ENCODE measurements at regions not wholly inside any gene's neighbourhood (a gene's known extent, or its start where the extent isn't known, plus 50 kb on each side); places are given as distances from the start of the nearest gene placed in this dataset.
"Not testable (repeated sequence)": the region's sequence is repeated elsewhere in the genome, so short reads cannot be mapped to it uniquely, and the experiment has no call there.

GRCh38 chr9:21624675-21625644 lies 142.8 kb upstream of the IFNE start:
- no peak overlapping the region for H3K4me3 Mint-ChIP-seq
- no peaks in the 10 kb centered on the region for H3K9me3 Mint-ChIP-seq
- no peak overlapping the region for H3K27ac Mint-ChIP-seq
- ChIA-PET POLR2A (no interaction called here), CTCF (no interaction called here)
- peaks cover 2% of the 10 kb centered on the region for H3K27me3 Mint-ChIP-seq
- DNase-seq = no peak
- H3K4me1 Mint-ChIP-seq = no peaks in the 10 kb centered on the region
- H3K36me3 Mint-ChIP-seq (ENCODE audit: low read depth) = no peaks in the 10 kb centered on the region

GRCh38 chr9:21626493-21626892 lies 144.4 kb upstream of the IFNE start:
- H3K36me3 Mint-ChIP-seq (ENCODE audit: low read depth) = no peaks in the 10 kb centered on the region
- no peaks in the 10 kb centered on the region for H3K9me3 Mint-ChIP-seq
- DNase-seq = no peak
- no peaks in the 10 kb centered on the region for H3K4me1 Mint-ChIP-seq
- POLR2A ChIA-PET = no interaction called here
- H3K27ac Mint-ChIP-seq = no peak overlapping the region
- peaks cover 2% of the 10 kb centered on the region for H3K27me3 Mint-ChIP-seq
- no peak overlapping the region for H3K4me3 Mint-ChIP-seq
- CTCF ChIA-PET = no interaction called here

GRCh38 chr9:21628954-21629353 lies 146.8 kb upstream of the IFNE start:
- H3K27ac Mint-ChIP-seq; H3K9me3 Mint-ChIP-seq; DNase-seq; H3K4me3 Mint-ChIP-seq; H3K36me3 Mint-ChIP-seq (ENCODE audit: low read depth); POLR2A ChIA-PET; CTCF ChIA-PET; H3K4me1 Mint-ChIP-seq; H3K27me3 Mint-ChIP-seq: not testable (repeated sequence)

DNA sequence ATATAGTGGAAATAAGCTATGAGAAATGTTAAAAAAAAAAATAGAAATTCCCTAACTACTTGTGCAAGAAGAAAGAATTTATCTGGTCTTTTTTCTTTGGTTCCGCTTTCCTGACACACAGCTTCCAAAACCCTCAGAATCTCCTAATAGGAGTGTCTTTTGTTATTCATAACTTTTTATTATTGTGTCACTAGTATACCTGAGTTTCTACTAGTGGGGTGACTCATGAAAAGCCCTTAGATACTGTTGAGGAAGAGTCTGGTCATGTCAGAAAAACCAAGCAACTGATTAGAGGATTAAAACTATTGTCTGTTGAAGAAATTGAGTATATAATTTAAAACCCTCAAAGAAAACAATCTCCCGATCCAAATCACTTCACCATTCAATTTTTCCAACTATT lies 152.8 kb upstream of the IFNE start:
- no peak overlapping the region for H3K27ac Mint-ChIP-seq
- no peaks in the 10 kb centered on the region for H3K4me1 Mint-ChIP-seq
- CTCF ChIA-PET = no interaction called here

DNA sequence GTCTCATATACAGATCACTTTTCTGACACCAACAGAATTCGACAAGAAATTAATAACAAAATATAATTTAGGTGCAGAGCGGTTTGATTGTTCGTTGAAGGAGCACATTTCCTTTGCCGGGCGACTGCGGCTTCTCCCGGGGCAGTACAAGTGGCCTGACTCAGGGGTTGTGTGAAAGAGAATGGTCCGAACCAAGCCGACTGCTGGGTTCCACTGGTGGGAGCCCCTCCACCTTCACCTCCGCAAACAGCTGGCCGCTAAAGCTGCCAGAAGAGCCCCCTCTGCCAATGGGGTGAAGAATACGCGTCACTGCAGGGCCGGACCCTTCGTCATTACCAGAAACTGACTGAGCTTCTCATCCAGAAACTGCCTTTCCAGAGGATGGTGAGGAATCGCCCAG lies 156.0 kb upstream of the IFNE start:
- no peak overlapping the region for H3K4me3 Mint-ChIP-seq
- DNase-seq = no peak
- CTCF ChIA-PET = no interaction called here
- no peak overlapping the region for H3K27ac Mint-ChIP-seq
- POLR2A ChIA-PET = no interaction called here
- peaks cover 5% of the 10 kb centered on the region for H3K27me3 Mint-ChIP-seq
- H3K36me3 Mint-ChIP-seq (ENCODE audit: low read depth) = no peaks in the 10 kb centered on the region
- no peaks in the 10 kb centered on the region for H3K9me3 Mint-ChIP-seq
- H3K4me1 Mint-ChIP-seq = no peaks in the 10 kb centered on the region

More for the DNA sequence above, 152.8 kb upstream of the IFNE start:
- no peaks in the 10 kb centered on the region for H3K27me3 Mint-ChIP-seq
- H3K36me3 Mint-ChIP-seq (ENCODE audit: low read depth) = no peaks in the 10 kb centered on the region
- no peak overlapping the region for H3K4me3 Mint-ChIP-seq
- POLR2A ChIA-PET = no interaction called here
- no peaks in the 10 kb centered on the region for H3K9me3 Mint-ChIP-seq
- no peak for DNase-seq

DNA sequence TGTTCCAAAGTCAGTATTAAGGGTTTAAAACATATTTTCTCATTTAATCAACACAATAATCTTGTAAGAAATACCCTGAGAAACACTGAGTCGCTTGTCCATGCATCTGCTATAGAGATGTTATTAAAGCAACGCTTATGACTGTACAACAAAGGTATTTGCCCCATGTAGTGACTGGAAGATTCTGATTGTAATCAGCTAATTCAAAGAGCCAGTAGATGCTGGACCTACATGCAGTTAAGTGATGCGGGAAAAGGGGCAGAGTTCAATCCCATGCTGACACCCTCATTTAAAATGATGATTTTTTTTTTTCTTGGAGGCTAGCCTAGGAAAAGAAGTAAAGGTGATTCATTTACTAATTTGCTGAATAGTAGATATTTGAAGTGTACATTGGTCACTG lies 149.3 kb upstream of the MTAP start:
- CTCF ChIA-PET = no interaction called here

GRCh38 chr9:21653589-21653988 lies 148.8 kb upstream of the MTAP start:
- POLR2A ChIA-PET = no interaction called here
- no peak overlapping the region for H3K4me3 Mint-ChIP-seq
- H3K9me3 Mint-ChIP-seq = peaks cover 6% of the 10 kb centered on the region

More for the DNA sequence above, 149.3 kb upstream of the MTAP start:
- Mint-ChIP-seq H3K9me3 (peaks cover 6% of the 10 kb centered on the region), H3K4me1 (no peaks in the 10 kb centered on the region), H3K27me3 (peaks cover 10% of the 10 kb centered on the region), H3K4me3 (no peak overlapping the region), H3K36me3 (ENCODE audit: low read depth) (no peaks in the 10 kb centered on the region), H3K27ac (no peak overlapping the region)
- DNase-seq = no peak
- POLR2A ChIA-PET = no interaction called here

GRCh38 chr9:21656776-21657674 lies 145.4 kb upstream of the MTAP start:
- Mint-ChIP-seq H3K9me3 (no peaks in the 10 kb centered on the region), H3K36me3 (ENCODE audit: low read depth) (no peaks in the 10 kb centered on the region), H3K27ac (no peak overlapping the region), H3K4me1 (no peaks in the 10 kb centered on the region), H3K4me3 (no peak overlapping the region), H3K27me3 (peaks cover 8% of the 10 kb centered on the region)
- POLR2A ChIA-PET = no interaction called here
- CTCF ChIA-PET = no interaction called here
- no peak for DNase-seq

More at GRCh38 chr9:21653589-21653988, 148.8 kb upstream of the MTAP start:
- Mint-ChIP-seq H3K36me3 (ENCODE audit: low read depth) (no peaks in the 10 kb centered on the region), H3K27ac (no peak overlapping the region), H3K27me3 (peaks cover 11% of the 10 kb centered on the region), H3K4me1 (no peaks in the 10 kb centered on the region)
- CTCF ChIA-PET = interaction anchor here (0.6 kb wide), 1 partner anchor 817 kb away, joined by 4 read pairs; no protein-coding TSS in a partner anchor
- DNase-seq = no peak

DNA sequence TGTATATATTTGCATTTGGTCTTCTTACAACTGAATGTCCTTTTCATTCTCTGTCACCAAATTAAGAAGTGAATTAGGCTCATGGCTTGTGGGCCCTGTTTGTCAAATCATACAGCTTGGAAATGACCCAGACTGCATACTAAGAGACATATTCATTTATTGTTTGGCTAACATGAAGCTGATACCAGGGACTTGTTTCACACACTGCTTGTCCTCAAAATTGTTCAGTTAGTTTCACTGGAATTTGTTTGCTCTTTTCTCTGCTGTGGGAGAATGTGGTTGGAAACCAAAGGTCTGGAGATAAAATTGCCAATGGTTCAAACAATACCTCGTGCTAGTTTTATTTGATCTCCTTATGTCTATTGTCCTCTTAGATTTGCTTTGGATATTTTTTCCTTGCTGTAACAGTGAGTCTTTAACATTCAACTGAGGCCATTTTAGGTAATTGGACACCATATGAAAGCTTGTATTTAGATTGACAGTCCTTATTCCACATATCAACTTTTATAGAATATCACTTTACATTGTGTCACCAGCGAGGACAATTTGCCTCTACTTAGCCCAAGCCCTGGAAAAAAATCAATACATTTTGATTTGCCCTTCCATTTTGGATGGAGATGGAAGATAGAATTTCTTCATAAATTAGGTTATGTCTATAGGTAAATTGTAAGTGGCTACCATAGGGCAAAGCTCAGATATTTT lies 144.3 kb upstream of the MTAP start:
- Mint-ChIP-seq H3K4me3 (no peak overlapping the region), H3K36me3 (ENCODE audit: low read depth) (no peaks in the 10 kb centered on the region), H3K27me3 (peaks cover 5% of the 10 kb centered on the region), H3K9me3 (no peaks in the 10 kb centered on the region), H3K4me1 (no peaks in the 10 kb centered on the region), H3K27ac (no peak overlapping the region)
- ChIA-PET CTCF (no interaction called here), POLR2A (no interaction called here)
- DNase-seq = no peak

- ChIA-PET POLR2A (no interaction called here), CTCF (no interaction called here)
- Mint-ChIP-seq H3K36me3 (ENCODE audit: low read depth) (no peaks in the 10 kb centered on the region), H3K27ac (no peak overlapping the region), H3K9me3 (no peaks in the 10 kb centered on the region), H3K27me3 (peaks cover 5% of the 10 kb centered on the region), H3K4me3 (no peak overlapping the region), H3K4me1 (no peaks in the 10 kb centered on the region)
- no peak for DNase-seq
These were observed 141.5 kb upstream of the MTAP start for GRCh38 chr9:21660976-21661375.

GRCh38 chr9:21661626-21662025 lies 140.8 kb upstream of the MTAP start:
- H3K4me3 Mint-ChIP-seq = no peak overlapping the region
- no peaks in the 10 kb centered on the region for H3K9me3 Mint-ChIP-seq
- no peak for DNase-seq
- peaks cover 5% of the 10 kb centered on the region for H3K27me3 Mint-ChIP-seq
- CTCF ChIA-PET = no interaction called here
- no peaks in the 10 kb centered on the region for H3K36me3 Mint-ChIP-seq (ENCODE audit: low read depth)
- no peaks in the 10 kb centered on the region for H3K4me1 Mint-ChIP-seq
- H3K27ac Mint-ChIP-seq = no peak overlapping the region
- POLR2A ChIA-PET = no interaction called here

GRCh38 chr9:21668516-21668915 lies 133.9 kb upstream of the MTAP start:
- CTCF ChIA-PET = no interaction called here
- POLR2A ChIA-PET = no interaction called here
- Mint-ChIP-seq H3K4me3 (no peak overlapping the region), H3K4me1 (peaks cover 6% of the 10 kb centered on the region), H3K27me3 (peaks cover 10% of the 10 kb centered on the region), H3K36me3 (ENCODE audit: low read depth) (no peaks in the 10 kb centered on the region), H3K27ac (no peak overlapping the region), H3K9me3 (no peaks in the 10 kb centered on the region)
- DNase-seq = no peak

DNA sequence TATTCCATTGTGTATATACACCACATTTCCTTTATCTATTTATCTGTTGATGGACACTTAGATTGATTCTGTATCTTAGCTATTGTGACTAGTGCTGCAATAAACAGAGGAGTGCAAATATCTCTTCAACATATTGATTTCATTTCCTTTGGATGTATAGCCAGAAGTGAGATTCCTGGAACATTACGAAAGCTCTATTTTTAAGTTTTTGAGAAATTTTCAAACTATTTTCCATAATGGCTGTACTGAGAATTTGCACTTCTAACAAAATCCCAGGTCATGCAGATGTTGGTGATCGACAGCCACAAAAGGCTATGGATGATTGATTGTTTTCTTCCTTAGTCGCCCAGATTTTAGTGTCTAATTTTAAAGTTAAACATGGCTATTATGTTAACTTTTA lies 132.7 kb upstream of the MTAP start:
- DNase-seq = no peak
- Mint-ChIP-seq H3K27ac (no peak overlapping the region), H3K9me3 (no peaks in the 10 kb centered on the region), H3K27me3 (peaks cover 10% of the 10 kb centered on the region), H3K36me3 (ENCODE audit: low read depth) (no peaks in the 10 kb centered on the region), H3K4me3 (no peak overlapping the region), H3K4me1 (peaks cover 6% of the 10 kb centered on the region)
- ChIA-PET POLR2A (no interaction called here), CTCF (no interaction called here)
